Hepatocyte (in vitro differentiated cells): ENCODE measurements at regions not wholly inside any gene's neighbourhood (a gene's known extent, or its start where the extent isn't known, plus 50 kb on each side); places are given as distances from the start of the nearest gene placed in this dataset.

Experiments used
- DNase-seq: peaks from one replicate; pipeline ENCODE4 v3.0.0-alpha.2; 2016; ENCODE audit warnings: low spot score
- H2AFZ ChIP-seq: fragments of 200-600 bp; sonication (generic); 2 replicates; pipeline ENCODE4 v1.6.0; 2016; ENCODE audit warnings: antibody characterized with exemption, mild to moderate bottlenecking
- H3K27ac ChIP-seq: fragments of 200-600 bp; sonication (generic); 2 replicates; pipeline ENCODE4 v1.5.1; 2016; ENCODE audit warnings: mild to moderate bottlenecking
- H3K27me3 ChIP-seq: fragments of 200-600 bp; sonication (generic); 2 replicates; pipeline ENCODE4 v1.6.1; 2016
- H3K36me3 ChIP-seq: fragments of 200-600 bp; sonication (generic); replicated peaks from 2 replicates; pipeline ENCODE4 v1.5.1; 2016; ENCODE audit warnings: low read depth; ENCODE audit not compliant: insufficient read depth
- H3K4me1 ChIP-seq: fragments of 200-600 bp; sonication (generic); 2 replicates; pipeline ENCODE4 v1.5.1; 2016; ENCODE audit warnings: mild to moderate bottlenecking, moderate library complexity; ENCODE audit not compliant: insufficient read depth
- H3K4me2 ChIP-seq: fragments of 200-600 bp; sonication (generic); 2 replicates; pipeline ENCODE4 v1.6.0; 2016
- H3K4me3 ChIP-seq: fragments of 200-600 bp; sonication (generic); 2 replicates; pipeline ENCODE4 v1.5.1; 2016; ENCODE audit warnings: mild to moderate bottlenecking
- H3K79me2 ChIP-seq: fragments of 200-600 bp; sonication (generic); 2 replicates; pipeline ENCODE4 v1.6.0; 2017; ENCODE audit warnings: mild to moderate bottlenecking
- H3K9me2 ChIP-seq: fragments of 200-600 bp; sonication (generic); replicated peaks from 2 replicates; pipeline ENCODE4 v1.6.0; 2017; ENCODE audit warnings: mild to moderate bottlenecking; ENCODE audit not compliant: insufficient read depth
- H3K9me3 ChIP-seq: fragments of 200-600 bp; sonication (generic); 2 replicates; pipeline ENCODE4 v1.5.1; 2016; ENCODE audit warnings: low read depth, mild to moderate bottlenecking
- H4K20me1 ChIP-seq: fragments of 200-600 bp; sonication (generic); 2 replicates; pipeline ENCODE4 v1.6.0; 2016; ENCODE audit warnings: mild to moderate bottlenecking; ENCODE audit not compliant: insufficient read depth, poor library complexity, severe bottlenecking
- EZH2 ChIP-seq: fragments of 200-600 bp; sonication (generic); IDR thresholded peaks from 2 replicates; pipeline ENCODE4 v1.6.1; 2016; ENCODE audit warnings: antibody characterized with exemption, mild to moderate bottlenecking, borderline replicate concordance
- EZH2phosphoT487 ChIP-seq: fragments of 200-600 bp; sonication (generic); IDR thresholded peaks from one replicate; pipeline ENCODE4 v1.6.1; 2018; ENCODE audit warnings: antibody characterized with exemption, mild to moderate bottlenecking, low read depth, moderate library complexity; ENCODE audit not compliant: unreplicated experiment, severe bottlenecking
- WGBS: methylation state at CpG from one replicate; pipeline ENCODE4 v1.1.6; 2016; ENCODE audit warnings: low lambda C conversion rate; ENCODE audit errors: missing lambda C conversion rate; 5-methylcytosine and 5-hydroxymethylcytosine counted together
- TF ChIP-seq, protein P1 (sequence below): fragments of 200-600 bp; sonication (generic); IDR thresholded peaks from 2 replicates; pipeline ENCODE4 v1.5.1; 2016; ENCODE audit warnings: antibody characterized with exemption, mild to moderate bottlenecking; ENCODE audit not compliant: poor library complexity

DNA sequence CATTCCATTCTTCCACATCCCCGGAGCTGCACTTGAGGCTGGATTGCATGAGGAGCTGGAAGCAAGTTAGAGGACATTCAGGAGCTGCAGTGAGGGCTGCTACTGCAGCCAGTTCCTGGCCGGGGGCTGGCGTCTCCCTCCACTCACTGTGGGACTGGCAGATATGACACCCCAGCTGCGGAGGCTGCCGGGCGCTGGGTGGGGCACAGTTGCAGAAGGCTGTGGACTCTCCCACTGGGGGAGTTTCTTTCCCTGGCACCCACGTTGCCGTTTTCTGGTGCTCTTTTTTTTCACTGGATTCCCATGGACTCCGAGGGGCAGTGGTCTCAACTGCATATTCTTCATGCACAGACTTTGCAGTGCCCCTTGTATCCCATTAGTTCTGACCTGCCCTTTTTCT is 351.1 kb upstream of the AJAP1 start:
- Histone ChIP-seq H2AFZ (no peak overlapping the region), H3K27ac (no peak overlapping the region), H4K20me1 (no peaks in the 10 kb centered on the region), H3K9me3 (no peaks in the 10 kb centered on the region), H3K4me1 (no peaks in the 10 kb centered on the region), H3K9me2 (no peaks in the 10 kb centered on the region), H3K4me3 (no peak overlapping the region), H3K79me2 (no peaks in the 10 kb centered on the region), H3K4me2 (no peak overlapping the region), H3K27me3 (no peaks in the 10 kb centered on the region), H3K36me3 (no peaks in the 10 kb centered on the region)
- no peak for TF ChIP-seq EZH2phosphoT487
- TF ChIP-seq EZH2, result no peak
- TF ChIP-seq, protein P1, sequence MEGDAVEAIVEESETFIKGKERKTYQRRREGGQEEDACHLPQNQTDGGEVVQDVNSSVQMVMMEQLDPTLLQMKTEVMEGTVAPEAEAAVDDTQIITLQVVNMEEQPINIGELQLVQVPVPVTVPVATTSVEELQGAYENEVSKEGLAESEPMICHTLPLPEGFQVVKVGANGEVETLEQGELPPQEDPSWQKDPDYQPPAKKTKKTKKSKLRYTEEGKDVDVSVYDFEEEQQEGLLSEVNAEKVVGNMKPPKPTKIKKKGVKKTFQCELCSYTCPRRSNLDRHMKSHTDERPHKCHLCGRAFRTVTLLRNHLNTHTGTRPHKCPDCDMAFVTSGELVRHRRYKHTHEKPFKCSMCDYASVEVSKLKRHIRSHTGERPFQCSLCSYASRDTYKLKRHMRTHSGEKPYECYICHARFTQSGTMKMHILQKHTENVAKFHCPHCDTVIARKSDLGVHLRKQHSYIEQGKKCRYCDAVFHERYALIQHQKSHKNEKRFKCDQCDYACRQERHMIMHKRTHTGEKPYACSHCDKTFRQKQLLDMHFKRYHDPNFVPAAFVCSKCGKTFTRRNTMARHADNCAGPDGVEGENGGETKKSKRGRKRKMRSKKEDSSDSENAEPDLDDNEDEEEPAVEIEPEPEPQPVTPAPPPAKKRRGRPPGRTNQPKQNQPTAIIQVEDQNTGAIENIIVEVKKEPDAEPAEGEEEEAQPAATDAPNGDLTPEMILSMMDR, result no peak
- WGBS, result 86% methylated on average over 9 of the region's 9 CpGs
- no peak for DNase-seq

DNA sequence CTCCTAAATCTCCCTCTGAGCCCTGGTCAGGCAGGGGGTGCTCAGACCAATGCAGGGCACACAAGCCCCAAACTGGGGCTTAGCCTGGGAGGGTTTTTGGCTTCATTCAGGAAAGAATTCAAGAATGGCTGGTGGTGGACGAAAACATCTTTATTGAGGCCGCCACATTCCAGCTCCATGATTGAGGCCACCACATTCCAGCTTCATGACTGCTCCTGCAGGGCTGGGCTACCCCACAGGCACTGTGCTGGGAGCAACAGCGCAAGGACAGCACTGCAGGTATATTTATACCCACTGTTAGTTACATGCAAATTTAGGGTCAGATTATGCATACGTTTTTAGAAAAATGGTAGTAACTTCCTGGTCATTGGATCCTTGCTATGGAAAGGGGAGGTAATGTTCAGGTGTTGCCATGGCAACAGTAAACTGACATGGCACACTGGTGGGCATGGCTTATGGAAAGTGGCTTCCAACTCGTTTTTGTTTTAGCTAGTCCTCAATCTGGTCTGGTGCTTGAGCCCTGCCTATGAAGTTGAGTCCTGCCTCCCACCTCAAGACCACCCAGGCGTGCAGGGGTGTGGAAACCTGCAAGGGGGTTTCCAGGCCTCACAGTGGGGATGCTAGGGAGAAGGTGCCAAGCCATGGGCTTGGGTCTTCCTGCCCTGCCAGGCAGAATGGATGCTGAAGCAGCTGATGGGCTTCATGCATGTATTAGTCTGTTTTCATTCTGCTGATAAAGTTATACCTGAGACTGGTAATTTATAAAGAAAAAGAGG is 348.7 kb upstream of the AJAP1 start:
- TF ChIP-seq EZH2phosphoT487 (no peak), EZH2 (no peak)
- TF ChIP-seq, protein P1, result no peak
- H2AFZ ChIP-seq, result no peak overlapping the region
- 79% methylated on average over 6 of the region's 6 CpGs for WGBS

DNA sequence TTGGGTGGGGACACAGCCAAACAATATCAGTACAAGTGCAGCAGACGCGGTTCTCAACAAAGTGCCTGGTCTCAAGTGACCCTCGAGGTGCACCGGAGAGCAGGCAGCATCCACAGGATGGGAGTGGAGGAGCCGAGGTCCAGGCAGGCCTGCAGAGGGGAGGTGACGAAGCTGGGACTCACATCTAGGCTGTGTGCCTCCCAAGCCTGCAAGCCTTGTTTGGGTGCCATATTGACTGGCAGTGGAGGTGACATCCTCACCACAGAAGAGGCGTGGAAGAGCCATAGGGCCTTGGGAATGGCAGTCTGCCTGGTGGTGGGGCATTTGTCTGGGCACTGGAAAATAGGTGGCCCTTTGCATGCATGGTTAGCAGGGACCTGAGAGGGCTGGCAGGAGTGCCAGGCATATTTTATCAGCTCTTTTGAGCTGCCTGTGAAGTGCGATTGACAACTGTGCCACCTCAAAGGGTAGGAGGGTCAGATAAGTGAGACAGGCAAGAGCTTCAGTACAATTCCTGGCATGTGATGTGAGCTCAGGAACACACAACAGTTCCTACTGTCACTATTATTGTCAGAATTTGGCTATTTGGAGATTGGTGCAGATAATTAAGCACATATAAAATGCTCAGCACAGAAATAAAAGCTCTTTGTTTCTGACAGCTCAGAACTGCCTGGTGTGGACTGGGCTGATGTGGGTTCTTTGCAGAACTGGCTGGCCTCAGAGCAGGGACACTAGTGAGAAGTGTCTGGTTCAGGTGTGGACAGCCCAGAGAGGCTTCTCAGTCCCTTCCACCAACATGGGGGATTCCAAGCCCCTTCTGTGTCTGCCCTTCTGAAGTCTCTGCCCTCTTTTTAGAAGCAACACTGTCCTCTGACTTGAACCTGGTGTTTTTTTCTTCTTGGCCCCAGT is 347.6 kb upstream of the AJAP1 start:
- Histone ChIP-seq H3K4me2 (no peak overlapping the region), H2AFZ (no peak overlapping the region), H3K9me3 (no peaks in the 10 kb centered on the region), H3K27me3 (no peaks in the 10 kb centered on the region), H3K36me3 (no peaks in the 10 kb centered on the region), H3K9me2 (no peaks in the 10 kb centered on the region), H3K27ac (no peak overlapping the region), H3K79me2 (no peaks in the 10 kb centered on the region), H4K20me1 (no peaks in the 10 kb centered on the region), H3K4me3 (no peak overlapping the region), H3K4me1 (no peaks in the 10 kb centered on the region)
- no peak for TF ChIP-seq EZH2phosphoT487
- no peak for TF ChIP-seq EZH2
- TF ChIP-seq, protein P1, result no peak
- DNase-seq, result no peak
- WGBS, result 90% methylated on average over 8 of the region's 8 CpGs

More for the DNA sequence above, 348.7 kb upstream of the AJAP1 start:
- Histone ChIP-seq H3K4me3 (no peak overlapping the region), H3K9me2 (no peaks in the 10 kb centered on the region), H4K20me1 (no peaks in the 10 kb centered on the region), H3K4me1 (no peaks in the 10 kb centered on the region), H3K36me3 (no peaks in the 10 kb centered on the region), H3K4me2 (no peak overlapping the region), H3K27me3 (no peaks in the 10 kb centered on the region), H3K79me2 (no peaks in the 10 kb centered on the region), H3K9me3 (no peaks in the 10 kb centered on the region), H3K27ac (no peak overlapping the region)
- no peak for DNase-seq
